K562 (cell line): ENCODE measurements at regions not wholly inside any gene's neighbourhood (a gene's known extent, or its start where the extent isn't known, plus 50 kb on each side); places are given as distances from the start of the nearest gene placed in this dataset.

Experiments used
- ATAC-seq: fragments of 200-7000 bp; cut with Tn5 transposase; 3 replicates; pipeline ENCODE4 v1.9.1; 2020; ENCODE audit warnings: moderate library complexity
- BruUV-seq: library from RNA; stranded (reverse); fragments of 400-500 nt; replicated peaks from 2 replicates; lab custom pipeline; 2021; lab: Mats Ljungman, UMichigan
- CTCF ChIA-PET: fragments of 300-600 bp; formaldehyde crosslinking; extraction: SDS; loops from one replicate; lab custom pipeline; 2021; ENCODE audit warnings: low intra/inter-chr PET ratio; lab: Yijun Ruan, JAX
- POLR2A ChIA-PET: fragments of 300-600, 350-650 bp; sonication (Branson Sonifier 250); formaldehyde crosslinking; extraction: SDS; loops from one replicate; lab custom pipeline; 2021; ENCODE audit warnings: antibody characterized with exemption, inconsistent platforms; lab: Yijun Ruan, JAX
- DNase-seq, 4 experiments: peaks; one replicate each; pipeline versions ENCODE4 v3.0.0 to v3.0.0-alpha.2; 2011 to 2018; ENCODE audit warnings: low spot score in 3 of 4, mixed read lengths in 3 of 4; ENCODE audit errors: extremely low read depth in 1 of 4
- FAIRE-seq: peaks from 2 replicates; lab custom pipeline; 2011; peaks lifted over from hg19 to GRCh38; lab: Jason Lieb, UNC
- H2AFZ ChIP-seq: 2 replicates; pipeline ENCODE4 v1.6.0; 2011; ENCODE audit warnings: low read depth, low read length, control low read depth, inconsistent platforms
- H3K27ac ChIP-seq: fragments of 200-600 bp; 3 replicates; pipeline ENCODE4 v1.8.0; 2011; ENCODE audit warnings: low read depth, mild to moderate bottlenecking, control low read depth, inconsistent platforms, low read length, moderate library complexity, mixed read lengths; ENCODE audit errors: extremely low read depth
- H3K27me3 ChIP-seq, 2 experiments: fragments of 300-600 bp in 1 of 2; 2 replicates in 1 of 2; 3 replicates in 1 of 2; pipeline versions ENCODE4 v1.6.0 to v1.8.0; 2011; ENCODE audit warnings: inconsistent platforms in 2 of 2, low read length in 2 of 2, mild to moderate bottlenecking in 1 of 2, mixed read lengths in 1 of 2, moderate library complexity in 1 of 2; ENCODE audit not compliant: control insufficient read depth in 2 of 2, insufficient read depth in 2 of 2
- H3K36me3 ChIP-seq: fragments of 300-600 bp; 3 replicates; pipeline ENCODE4 v1.8.0; 2011; ENCODE audit warnings: mild to moderate bottlenecking, low read length, inconsistent platforms; ENCODE audit not compliant: control insufficient read depth, insufficient read depth
- H3K4me1 ChIP-seq, 2 experiments: fragments of 200-600 bp in 1 of 2; replicated peaks in 1 of 2; 2 replicates in 1 of 2; 3 replicates in 1 of 2; pipeline versions ENCODE4 v1.5.1 to v1.8.0; 2011; ENCODE audit warnings: inconsistent platforms in 2 of 2, low read length in 2 of 2, mild to moderate bottlenecking in 1 of 2, mixed read lengths in 1 of 2, moderate library complexity in 1 of 2; ENCODE audit not compliant: control insufficient read depth in 2 of 2, insufficient read depth in 2 of 2
- H3K4me2 ChIP-seq: 2 replicates; pipeline ENCODE4 v1.6.1; 2011; ENCODE audit warnings: low read length, control low read depth, inconsistent platforms, mixed read lengths; ENCODE audit not compliant: insufficient read depth
- H3K4me3 ChIP-seq: fragments of 200-600 bp; sonication (generic), shearing (Covaris generic); 2 replicates; pipeline ENCODE4 v1.5.1; 2016; ENCODE audit warnings: control low read depth, inconsistent platforms
- H3K79me2 ChIP-seq: fragments of 200-600 bp; 3 replicates; pipeline ENCODE4 v1.8.0; 2011; ENCODE audit warnings: low read length, inconsistent platforms; ENCODE audit not compliant: control insufficient read depth, insufficient read depth
- H3K9ac ChIP-seq, 2 experiments: 2 replicates each; pipeline versions ENCODE4 v1.6.0 to v1.6.1; 2011; ENCODE audit warnings: low read depth in 2 of 2, low read length in 2 of 2, control low read depth in 1 of 2, inconsistent platforms in 1 of 2, mild to moderate bottlenecking in 1 of 2, mixed read lengths in 1 of 2; ENCODE audit not compliant: insufficient read depth in 1 of 2
- H3K9me1 ChIP-seq: one replicate; pipeline ENCODE4 v1.6.0; 2011; ENCODE audit warnings: inconsistent platforms, mild to moderate bottlenecking, low read length, moderate library complexity; ENCODE audit not compliant: control insufficient read depth, insufficient read depth
- H3K9me3 ChIP-seq: replicated peaks from 2 replicates; pipeline ENCODE4 v1.5.1; 2011; ENCODE audit warnings: low read depth, low read length, inconsistent platforms; ENCODE audit not compliant: control insufficient read depth, insufficient read depth
- H4K20me1 ChIP-seq: replicated peaks from 2 replicates; pipeline ENCODE4 v1.6.1; 2011; ENCODE audit warnings: low read length, inconsistent platforms, mixed read lengths; ENCODE audit not compliant: control insufficient read depth, insufficient read depth
- ATF7 ChIP-seq: fragments of 450-650 bp; IDR thresholded peaks from 2 replicates; pipeline ENCODE4 v1.7.1; 2014; ENCODE audit warnings: mild to moderate bottlenecking, moderate library complexity
- BMI1 ChIP-seq: fragments of 150-350 bp; IDR thresholded peaks from 2 replicates; pipeline ENCODE4 v1.6.1; 2014; ENCODE audit warnings: low read length
- BRD9 ChIP-seq: fragments of 450-650 bp; IDR thresholded peaks from 2 replicates; pipeline ENCODE4 v1.6.1; 2018; ENCODE audit warnings: low read depth; ENCODE audit not compliant: partially characterized antibody
- CSDE1 ChIP-seq, 2 experiments: fragments of 450-650 bp; IDR thresholded peaks; 2 replicates each; pipeline ENCODE4 v1.6.1; 2016; ENCODE audit warnings: mild to moderate bottlenecking in 1 of 2
- E2F6 ChIP-seq, 2 experiments: IDR thresholded peaks; 2 replicates each; pipeline ENCODE4 v1.6.1; 2011; ENCODE audit warnings: borderline replicate concordance in 1 of 2, control low read depth in 1 of 2, low read depth in 1 of 2, low read length in 1 of 2, mild to moderate bottlenecking in 1 of 2, mixed read lengths in 1 of 2, moderate library complexity in 1 of 2; ENCODE audit not compliant: insufficient read depth in 1 of 2, insufficient read length in 1 of 2, poor library complexity in 1 of 2, severe bottlenecking in 1 of 2; ENCODE audit errors: extremely low read depth in 1 of 2
- FOXA1 ChIP-seq: fragments of 450-650 bp; IDR thresholded peaks from 2 replicates; pipeline ENCODE4 v1.6.1; 2016; ENCODE audit warnings: mild to moderate bottlenecking, borderline replicate concordance
- KLF1 ChIP-seq: fragments of 450-650 bp; IDR thresholded peaks from 2 replicates; pipeline ENCODE4 v1.6.1; 2016; ENCODE audit warnings: missing genetic modification characterization, missing compliant biosample characterization
- MAZ ChIP-seq, 2 experiments: fragments of 450-650 bp in 1 of 2; sonication (generic) in 1 of 2; formaldehyde crosslinking; IDR thresholded peaks in 1 of 2; conservative IDR thresholded peaks in 1 of 2; 2 replicates each; pipeline versions ENCODE4 v1.4.0 to v1.5.0; 2020; ENCODE audit warnings: mild to moderate bottlenecking in 1 of 2, missing genetic modification reagents in 1 of 2
- MITF ChIP-seq: IDR thresholded peaks from 2 replicates; pipeline ENCODE4 v1.6.1; 2014; ENCODE audit warnings: antibody characterized with exemption
- POLR2H ChIP-seq: IDR thresholded peaks from 2 replicates; pipeline ENCODE4 v1.6.1; 2016; ENCODE audit warnings: missing genetic modification characterization, low read depth, mild to moderate bottlenecking, control low read depth, missing compliant biosample characterization, moderate library complexity
- SIN3A ChIP-seq, 2 experiments: fragments of 150-350 bp in 1 of 2; IDR thresholded peaks; 2 replicates each; pipeline ENCODE4 v1.6.1; 2011 to 2016; ENCODE audit warnings: borderline replicate concordance in 2 of 2, low read depth in 2 of 2, low read length in 2 of 2, mild to moderate bottlenecking in 2 of 2, moderate library complexity in 2 of 2; ENCODE audit not compliant: control insufficient read depth in 1 of 2
- WGBS: fragments of 100-300 bp; shearing (Covaris generic); methylation state at CpG from one replicate; pipeline ENCODE4 v1.1.6; 2016; ENCODE audit warnings: low coverage, mixed read lengths; ENCODE audit not compliant: insufficient coverage; ENCODE audit errors: missing lambda C conversion rate; 5-methylcytosine and 5-hydroxymethylcytosine counted together
- in situ Hi-C: fragments of 300-500 bp; cut with MboI; formaldehyde crosslinking; loops from 4 replicates; pipeline ENCODE4 v1.15.0; 2018; ENCODE audit warnings: inconsistent platforms, mixed read lengths
- intact Hi-C: fragments of 100-400 bp; cut with micrococcal nuclease; formaldehyde crosslinking; loops from 2 replicates; pipeline ENCODE4 v1.14.2; 2022

- intact Hi-C loops: no loop called here
- Histone ChIP-seq H3K27ac (no peak overlapping the region), H3K4me3 (no peak overlapping the region), H4K20me1 (no peaks in the 10 kb centered on the region), H3K4me1 (no peaks in the 10 kb centered on the region), H3K4me2 (no peak overlapping the region), H3K9ac (no peak overlapping the region), H3K9me1 (no peaks in the 10 kb centered on the region), H3K79me2 (no peaks in the 10 kb centered on the region), H3K27me3 (no peaks in the 10 kb centered on the region), H2AFZ (no peak overlapping the region), H3K9me3 (no peaks in the 10 kb centered on the region)
- no TSS peak for BruUV-seq
- ChIA-PET POLR2A (no interaction called here), CTCF (no interaction called here)
- ATAC-seq: no peak
- FAIRE-seq: no peak
- DNase-seq: no peak
- no peak for TF ChIP-seq BRD9
- TF ChIP-seq KLF1: no peak
- TF ChIP-seq CSDE1 (IDR thresholded peaks at IDR 0.05): no peak
- TF ChIP-seq SIN3A (IDR thresholded peaks at IDR 0.05; ENCODE audit: borderline replicate concordance in 2 of 2, control insufficient read depth in 1 of 2, low read depth in 2 of 2, low read length in 2 of 2): no peak
- no peak for TF ChIP-seq FOXA1
- TF ChIP-seq BMI1: no peak
- no peak for TF ChIP-seq MAZ (CRISPR knock-in tag; conservative IDR thresholded peaks at IDR 0.05 in 1 of 2, IDR thresholded peaks at IDR 0.05 in 1 of 2)
- no peak for TF ChIP-seq E2F6 (IDR thresholded peaks at IDR 0.05; ENCODE audit: borderline replicate concordance in 1 of 2, extremely low read depth in 1 of 2, insufficient read depth in 1 of 2, insufficient read length in 1 of 2, low read depth in 1 of 2, low read length in 1 of 2, poor library complexity in 1 of 2, severe bottlenecking in 1 of 2)
- no peak for TF ChIP-seq MITF
- no peak for TF ChIP-seq ATF7
- no peak for TF ChIP-seq POLR2H (tag)
- TF ChIP-seq, all 486 proteins: peak for 0
- in situ Hi-C loops: no loop called here
- WGBS: 0% methylated on average over 3 of the region's 3 CpGs
- no peaks in the 10 kb centered on the region for H3K36me3 ChIP-seq
These were observed 158.4 kb downstream of the UBE2E3 start for GRCh38 chr2:181138816-181139215.
